GM18520 (cell line): ENCODE measurements at regions not wholly inside any gene's neighbourhood (a gene's known extent, or its start where the extent isn't known, plus 50 kb on each side); places are given as distances from the start of the nearest gene placed in this dataset.
A peak's percentile ranks its signal among the peaks of the same experiment; 100 is the strongest.

Experiments used
- ATAC-seq: cut with Tn5 transposase; IDR thresholded peaks from one replicate; pipeline ENCODE4 v1.9.1; 2021; ENCODE audit not compliant: unreplicated experiment

GRCh38 chr3:18778598-18778997 is 353.5 kb upstream of the SATB1 start:
- no peak for ATAC-seq

GRCh38 chr3:18778094-18778493 is 353.0 kb upstream of the SATB1 start:
- no peak for ATAC-seq

- ATAC-seq: no peak
Measured at GRCh38 chr3:18775501-18775900, 350.4 kb upstream of the SATB1 start.

GRCh38 chr3:18774319-18775088 is 349.4 kb upstream of the SATB1 start:
- no peak for ATAC-seq

GRCh38 chr3:18772699-18773305 is 347.7 kb upstream of the SATB1 start:
- no peak for ATAC-seq

GRCh38 chr3:18771931-18772330 is 346.8 kb upstream of the SATB1 start:
- ATAC-seq: no peak

GRCh38 chr3:18770800-18771199 is 345.7 kb upstream of the SATB1 start:
- no peak for ATAC-seq

GRCh38 chr3:18767756-18768303 is 342.7 kb upstream of the SATB1 start:
- ATAC-seq: no peak

- ATAC-seq: no peak
Measured at GRCh38 chr3:18766974-18767373, 341.8 kb upstream of the SATB1 start.

GRCh38 chr3:18765662-18766061 is 340.5 kb upstream of the SATB1 start:
- no peak for ATAC-seq

- no peak for ATAC-seq
Measured at GRCh38 chr3:18765161-18765560, 340.0 kb upstream of the SATB1 start.

GRCh38 chr3:18761530-18761929 is 336.4 kb upstream of the SATB1 start:
- ATAC-seq: no peak

- peak; percentile 84 for ATAC-seq
Measured at GRCh38 chr3:18758047-18758704, 333.0 kb upstream of the SATB1 start.

GRCh38 chr3:18757476-18757875 is 332.3 kb upstream of the SATB1 start:
- ATAC-seq: no peak

GRCh38 chr3:18752273-18752934 is 327.3 kb upstream of the SATB1 start:
- ATAC-seq: no peak

GRCh38 chr3:18751514-18751913 is 326.4 kb upstream of the SATB1 start:
- no peak for ATAC-seq

- ATAC-seq: no peak
Measured at GRCh38 chr3:18747383-18747782, 322.2 kb upstream of the SATB1 start.

GRCh38 chr3:18745472-18745871 is 320.3 kb upstream of the SATB1 start:
- no peak for ATAC-seq

- ATAC-seq: no peak
Measured at GRCh38 chr3:18744472-18744871, 319.3 kb upstream of the SATB1 start.

- no peak for ATAC-seq
Measured at GRCh38 chr3:18743761-18744160, 318.6 kb upstream of the SATB1 start.
